WERI-Rb-1 (cell line): ENCODE measurements at regions not wholly inside any gene's neighbourhood (a gene's known extent, or its start where the extent isn't known, plus 50 kb on each side); places are given as distances from the start of the nearest gene placed in this dataset.
A peak's percentile ranks its signal among the peaks of the same experiment; 100 is the strongest.

ENCODE experiments used
- DNase-seq: peaks from one replicate; pipeline ENCODE4 v3.0.0-alpha.2; 2020
- H3K27ac ChIP-seq: fragments of 250-450 bp; sonication (Bioruptor Pico); 2 replicates; pipeline ENCODE4 v1.5.1; 2020; ENCODE audit warnings: mild to moderate bottlenecking, moderate library complexity
- H3K27me3 ChIP-seq: fragments of 250-450 bp; sonication (Bioruptor Pico); 2 replicates; pipeline ENCODE4 v1.5.1; 2021; ENCODE audit warnings: mild to moderate bottlenecking, low read depth, moderate library complexity; ENCODE audit not compliant: insufficient read depth, severe bottlenecking
- H3K36me3 ChIP-seq: fragments of 250-450 bp; sonication (Bioruptor Pico); 2 replicates; pipeline ENCODE4 v1.5.1; 2020; ENCODE audit warnings: mild to moderate bottlenecking, moderate library complexity
- H3K4me3 ChIP-seq: 2 replicates; pipeline ENCODE4 v1.5.1; 2011; ENCODE audit warnings: low read depth, mild to moderate bottlenecking, control low read depth, low read length
- H3K9me3 ChIP-seq: fragments of 250-450 bp; sonication (Bioruptor Pico); 2 replicates; pipeline ENCODE4 v1.5.1; 2021; ENCODE audit warnings: mild to moderate bottlenecking, moderate library complexity; ENCODE audit not compliant: severe bottlenecking
- CTCF ChIP-seq: IDR thresholded peaks from 2 replicates; pipeline ENCODE4 v1.5.1; 2011; ENCODE audit warnings: low read depth, mild to moderate bottlenecking, control low read depth, inconsistent platforms, low read length

DNA sequence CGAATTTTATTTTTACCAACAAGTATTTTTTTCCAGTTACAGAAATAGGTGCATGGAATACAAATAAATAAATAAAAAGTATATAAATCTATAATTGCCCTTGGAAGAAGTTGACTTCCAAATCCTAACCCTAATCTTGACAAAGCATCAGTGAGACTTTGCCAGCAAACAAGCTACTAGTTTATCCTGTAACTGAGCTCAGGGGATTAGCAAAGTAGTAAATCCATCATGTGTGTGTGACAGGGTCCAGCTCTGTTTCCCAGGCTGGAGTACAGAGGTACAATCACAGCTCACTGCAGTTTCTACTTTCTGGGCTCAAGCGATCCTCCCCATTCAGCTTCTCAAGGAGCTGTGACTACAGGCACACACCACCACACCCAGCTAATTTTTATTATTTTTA lies 948.0 kb upstream of the CNTNAP5 start:
- Histone ChIP-seq H3K27ac (no peak overlapping the region), H3K4me3 (no peak overlapping the region), H3K9me3 (peaks cover 3% of the 10 kb centered on the region), H3K27me3 (no peaks in the 10 kb centered on the region), H3K36me3 (no peaks in the 10 kb centered on the region)
- peak; percentile 45 for DNase-seq
- no peak for TF ChIP-seq CTCF

DNA sequence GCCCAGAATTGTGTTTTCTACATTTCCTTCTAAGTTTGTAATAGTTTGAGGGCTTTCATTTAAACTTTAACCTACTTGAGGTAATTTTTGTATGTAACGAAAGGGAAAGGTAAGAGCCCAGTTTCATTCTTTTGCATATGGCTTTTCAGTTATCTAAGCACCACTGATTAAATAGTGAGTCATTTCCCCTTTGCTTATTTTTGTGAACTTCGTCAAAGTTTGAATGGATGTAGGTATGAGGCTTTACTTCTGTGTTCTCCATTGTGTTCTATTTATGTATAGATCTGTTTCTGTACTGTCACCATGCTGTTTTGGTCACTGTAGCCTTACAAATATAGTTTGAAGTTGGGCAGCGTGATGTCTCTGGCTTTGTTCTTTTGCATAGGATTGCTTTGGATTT lies 944.8 kb upstream of the CNTNAP5 start:
- Histone ChIP-seq H3K27me3 (no peaks in the 10 kb centered on the region), H3K9me3 (peaks cover 3% of the 10 kb centered on the region), H3K27ac (no peak overlapping the region), H3K36me3 (no peaks in the 10 kb centered on the region), H3K4me3 (no peak overlapping the region)
- TF ChIP-seq CTCF, result no peak
- no peak for DNase-seq

- no peak overlapping the region for H3K4me3 ChIP-seq
- TF ChIP-seq CTCF, result no peak
- H3K27me3 ChIP-seq, result no peaks in the 10 kb centered on the region
These were observed 939.6 kb upstream of the CNTNAP5 start for GRCh38 chr2:123085484-123085883.

DNA sequence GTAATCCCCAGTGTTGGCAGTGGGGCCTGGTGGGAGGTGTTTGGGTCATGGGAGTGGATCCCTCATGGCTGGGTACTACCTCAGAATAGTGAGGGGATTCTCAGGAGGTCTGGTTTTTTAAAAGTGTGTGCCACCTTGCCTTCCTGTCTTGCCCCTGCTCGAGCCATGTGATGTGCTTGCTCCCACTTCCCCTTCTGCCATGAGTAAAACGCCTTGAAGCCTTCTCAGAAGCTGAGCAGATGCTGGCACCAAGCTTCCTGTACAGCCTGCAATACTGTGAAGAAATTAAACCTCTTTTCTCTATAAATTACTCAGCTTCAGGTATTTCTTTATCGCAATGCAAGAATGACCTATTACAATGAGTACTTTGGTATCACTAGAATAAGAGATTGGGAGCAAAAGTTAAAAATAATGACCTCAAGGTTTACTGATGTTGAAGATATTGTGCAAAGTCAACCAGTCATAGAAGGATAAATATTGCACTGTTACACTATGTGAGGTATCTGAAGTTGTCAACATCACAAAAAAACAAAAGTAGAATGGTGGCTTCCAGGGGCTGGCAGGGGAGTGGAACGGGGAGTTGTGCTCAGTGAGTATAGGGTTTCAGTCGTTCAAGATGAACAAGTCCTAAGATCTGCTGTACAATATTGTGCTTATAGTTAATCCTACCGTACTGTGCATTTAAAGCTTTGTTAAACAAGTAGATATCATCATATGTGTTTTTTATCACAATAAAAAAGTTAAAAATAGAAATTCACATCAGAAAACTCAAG lies 938.3 kb upstream of the CNTNAP5 start:
- Histone ChIP-seq H3K9me3 (no peaks in the 10 kb centered on the region), H3K4me3 (no peak overlapping the region), H3K27ac (no peak overlapping the region), H3K27me3 (no peaks in the 10 kb centered on the region), H3K36me3 (no peaks in the 10 kb centered on the region)
- TF ChIP-seq CTCF, result no peak
- no peak for DNase-seq

More at GRCh38 chr2:123085484-123085883, 939.6 kb upstream of the CNTNAP5 start:
- Histone ChIP-seq H3K27ac (no peak overlapping the region), H3K9me3 (no peaks in the 10 kb centered on the region), H3K36me3 (no peaks in the 10 kb centered on the region)
- DNase-seq, result no peak

DNA sequence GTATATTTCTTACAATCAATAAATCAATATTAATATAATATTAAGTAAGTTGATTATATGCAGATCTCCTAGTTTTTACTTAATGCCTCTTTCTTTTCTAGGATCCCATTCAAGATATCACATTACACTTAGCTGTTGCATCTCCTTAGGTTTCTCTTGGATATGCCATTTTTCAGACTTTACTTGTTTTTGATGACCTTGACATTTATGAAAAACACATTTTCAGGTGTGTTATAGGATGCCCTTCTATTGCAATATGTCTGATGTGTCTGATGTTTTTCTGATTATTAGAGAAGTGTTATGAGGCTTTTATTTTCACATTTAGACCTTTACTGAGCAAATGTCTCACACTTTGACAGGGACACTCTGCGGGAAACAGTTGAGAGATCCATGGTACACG lies 933.6 kb upstream of the CNTNAP5 start:
- no peak for TF ChIP-seq CTCF
- Histone ChIP-seq H3K4me3 (no peak overlapping the region), H3K9me3 (no peaks in the 10 kb centered on the region), H3K27me3 (no peaks in the 10 kb centered on the region), H3K27ac (no peak overlapping the region), H3K36me3 (no peaks in the 10 kb centered on the region)
- no peak for DNase-seq

DNA sequence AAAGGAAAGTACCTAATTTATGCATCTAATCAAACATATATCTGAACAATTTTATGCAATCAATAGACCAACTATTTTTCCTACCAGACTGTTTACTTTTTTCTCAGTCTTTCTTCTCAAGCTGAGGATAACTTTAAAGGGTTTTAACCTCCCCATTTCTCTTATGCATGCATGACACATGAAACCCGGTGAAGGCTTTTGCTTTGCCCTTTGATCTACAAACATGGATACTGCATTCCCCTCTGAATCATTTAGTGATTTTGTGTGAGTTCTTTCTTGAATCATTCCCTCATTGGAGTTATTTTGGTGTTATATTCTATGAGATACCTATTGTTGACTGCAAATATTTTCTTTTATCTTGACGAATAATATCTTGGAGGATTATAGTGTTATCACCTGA lies 931.9 kb upstream of the CNTNAP5 start:
- DNase-seq, result no peak
- H3K9me3 ChIP-seq, result no peaks in the 10 kb centered on the region

More for the DNA sequence above, 931.9 kb upstream of the CNTNAP5 start:
- Histone ChIP-seq H3K36me3 (no peaks in the 10 kb centered on the region), H3K4me3 (no peak overlapping the region), H3K27ac (no peak overlapping the region), H3K27me3 (no peaks in the 10 kb centered on the region)
- no peak for TF ChIP-seq CTCF
